ENCODE measurements at regions not wholly inside any gene's neighbourhood (a gene's known extent, or its start where the extent isn't known, plus 50 kb on each side); places are given as distances from the start of the nearest gene placed in this dataset.

GRCh38 chr7:131159961-131160361 is 167.7 kb upstream of the MKLN1 start:
- no peak for DNase-seq (ENCODE audit: low read depth in 4 of 4, low spot score in 1 of 4)

- no peak for DNase-seq (ENCODE audit: low read depth in 4 of 4, low spot score in 1 of 4)
Measured at GRCh38 chr7:131161103-131161502, 166.6 kb upstream of the MKLN1 start.

- DNase-seq (ENCODE audit: low read depth in 4 of 4, low spot score in 1 of 4): no peak
Measured at GRCh38 chr7:131164025-131164925, 163.4 kb upstream of the MKLN1 start.

- DNase-seq (ENCODE audit: low read depth in 4 of 4, low spot score in 1 of 4): no peak
Measured at GRCh38 chr7:131166066-131166465, 161.6 kb upstream of the MKLN1 start.

- DNase-seq (ENCODE audit: low read depth in 4 of 4, low spot score in 1 of 4): no peak
Measured at GRCh38 chr7:131170440-131171271, 157.0 kb upstream of the MKLN1 start.

DNA sequence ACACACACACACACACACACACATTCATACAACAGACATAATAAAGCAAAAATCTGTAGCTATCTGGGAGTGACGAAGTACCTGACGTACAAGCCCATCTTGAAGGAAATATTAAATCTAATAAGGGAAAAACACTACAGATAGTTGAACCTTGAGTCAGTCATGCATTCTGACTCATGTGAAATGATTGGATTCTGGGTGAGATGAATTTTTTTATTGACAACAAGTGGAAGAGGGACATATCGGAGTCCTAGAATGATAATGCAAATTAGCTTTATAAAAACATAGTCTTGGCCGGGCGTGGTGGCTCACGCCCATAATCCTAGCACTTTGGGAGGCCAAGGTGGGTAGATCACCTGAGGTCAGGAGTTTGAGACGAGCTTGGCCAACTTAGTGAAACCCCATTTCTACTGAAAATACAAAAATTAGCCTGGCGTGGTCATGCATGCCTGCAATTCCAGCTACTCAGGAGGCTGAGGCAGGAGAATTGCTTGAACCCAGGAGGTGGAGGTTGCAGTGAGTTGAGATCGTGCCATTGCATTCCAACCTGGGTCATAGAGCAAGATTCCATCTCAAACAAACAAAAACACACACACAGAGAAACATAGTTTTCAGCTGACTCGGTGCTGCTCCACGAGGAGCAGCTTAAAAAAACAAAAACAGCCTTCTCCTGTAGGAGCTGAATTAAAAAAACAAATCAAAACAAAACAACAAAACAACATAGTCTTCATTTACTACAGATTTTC is 154.4 kb upstream of the MKLN1 start:
- no peak for DNase-seq (ENCODE audit: low read depth in 4 of 4, low spot score in 1 of 4)

GRCh38 chr7:131174391-131174790 is 153.3 kb upstream of the MKLN1 start:
- DNase-seq (ENCODE audit: low read depth in 4 of 4, low spot score in 1 of 4): no peak

DNA sequence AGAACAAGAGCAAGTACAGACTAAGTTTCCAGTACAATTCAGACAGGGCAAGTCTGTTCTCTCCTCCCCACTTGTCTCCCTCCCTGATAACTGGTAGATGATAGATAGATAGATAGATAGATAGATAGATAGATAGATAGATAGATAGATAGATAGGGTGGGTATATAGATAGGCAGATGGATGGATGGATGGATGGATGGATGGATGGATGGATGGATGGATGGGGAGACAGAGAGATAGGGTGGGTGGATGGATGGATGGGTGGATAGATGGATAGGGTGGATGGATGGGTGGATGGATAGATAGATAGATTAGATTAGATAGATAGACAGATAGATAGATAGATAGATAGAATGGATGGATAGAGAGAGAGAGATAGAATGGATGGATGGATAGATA is 152.8 kb upstream of the MKLN1 start:
- no peak for DNase-seq (ENCODE audit: low read depth in 4 of 4, low spot score in 1 of 4)

- no peak for DNase-seq (ENCODE audit: low read depth in 4 of 4, low spot score in 1 of 4)
Measured at GRCh38 chr7:131182446-131183058, 145.1 kb upstream of the MKLN1 start.

DNA sequence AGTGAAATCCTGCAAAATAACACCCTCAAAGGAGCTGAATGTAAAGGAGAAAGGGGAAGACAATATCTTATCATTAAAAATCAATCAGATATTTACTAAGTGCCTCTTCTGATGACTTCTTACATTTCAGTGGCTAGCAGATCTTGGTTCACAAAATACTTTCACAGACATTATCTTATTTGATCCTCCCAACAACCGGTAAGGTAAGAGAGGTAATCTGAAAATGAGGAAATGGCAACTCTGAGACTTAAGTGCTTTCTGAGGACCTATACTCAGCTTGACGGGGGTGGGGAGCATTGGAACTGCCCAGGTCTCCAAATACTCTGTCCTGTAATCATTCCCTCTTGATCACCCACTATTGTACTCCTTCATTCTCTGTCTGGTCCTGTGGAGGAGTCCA is 144.6 kb upstream of the MKLN1 start:
- DNase-seq (ENCODE audit: low read depth in 4 of 4, low spot score in 1 of 4): no peak

- no peak for DNase-seq (ENCODE audit: low read depth in 4 of 4, low spot score in 1 of 4)
Measured at GRCh38 chr7:131183611-131184119, 144.0 kb upstream of the MKLN1 start.

DNA sequence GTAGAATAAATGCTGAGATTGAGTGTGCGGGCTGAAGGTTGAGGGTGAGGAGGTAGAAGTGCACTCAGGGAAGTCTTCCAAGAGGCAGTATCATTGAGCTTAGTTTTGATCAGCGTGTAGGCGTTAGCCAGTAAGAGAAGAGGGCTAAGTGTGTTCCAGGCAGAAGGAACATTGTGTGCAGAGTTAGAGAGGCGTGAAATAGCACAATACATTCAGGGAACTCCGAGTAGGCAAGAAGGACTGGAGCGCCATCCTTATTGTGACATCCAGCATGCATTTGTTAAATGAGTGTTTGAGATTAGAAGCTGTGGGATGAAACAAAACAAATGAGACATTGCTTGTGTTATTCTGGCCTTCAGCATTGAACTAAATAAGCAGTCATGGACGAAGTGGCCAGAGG is 140.9 kb upstream of the MKLN1 start:
- DNase-seq (ENCODE audit: low read depth in 4 of 4, low spot score in 1 of 4): no peak

DNA sequence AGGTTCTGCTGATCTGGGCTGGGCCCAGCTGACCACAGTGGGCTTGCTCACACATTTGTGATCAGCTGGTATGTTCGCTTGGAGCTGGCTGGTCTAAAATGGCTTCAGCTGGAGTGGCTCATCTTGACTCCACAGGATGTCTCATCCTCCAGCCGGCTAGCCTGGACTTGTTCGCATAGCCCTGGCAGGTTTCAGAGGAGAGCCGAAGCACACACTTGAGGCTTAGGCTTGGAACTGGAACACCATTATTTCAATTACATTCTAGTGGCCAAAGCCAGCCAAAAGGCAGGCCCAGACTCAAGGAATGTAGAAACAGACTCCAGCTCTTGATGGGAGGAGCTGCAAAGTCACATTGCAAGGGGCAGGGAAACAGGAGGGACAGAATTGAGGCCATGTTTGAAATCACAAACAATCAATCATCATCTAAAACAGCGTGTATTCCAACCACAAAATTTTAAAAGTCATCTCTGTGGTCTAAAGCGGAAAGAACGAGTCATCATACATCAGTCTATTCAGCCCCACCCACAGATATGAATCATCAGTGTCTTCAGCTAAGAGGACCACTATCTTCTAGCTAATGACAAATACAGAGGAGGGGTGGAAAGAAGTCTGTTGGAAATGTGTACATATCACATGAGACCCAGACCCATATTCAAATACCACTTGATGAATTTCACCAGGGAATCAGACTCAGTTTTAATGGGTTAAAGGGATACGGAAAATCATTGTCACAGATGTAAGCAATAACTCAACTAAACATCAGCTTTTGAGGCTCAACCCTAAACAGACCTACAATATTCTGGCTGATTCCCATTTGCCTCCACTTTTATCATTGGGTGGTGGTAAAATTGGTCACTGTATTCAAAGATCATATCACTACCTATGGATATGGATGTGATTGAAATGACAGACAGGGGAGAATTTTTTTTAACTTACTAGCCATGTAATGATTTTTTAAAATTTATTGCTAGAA is 139.0 kb upstream of the MKLN1 start:
- peak; percentile 19 to 32 (median 22) for DNase-seq (ENCODE audit: low read depth in 4 of 4, low spot score in 1 of 4)

DNA sequence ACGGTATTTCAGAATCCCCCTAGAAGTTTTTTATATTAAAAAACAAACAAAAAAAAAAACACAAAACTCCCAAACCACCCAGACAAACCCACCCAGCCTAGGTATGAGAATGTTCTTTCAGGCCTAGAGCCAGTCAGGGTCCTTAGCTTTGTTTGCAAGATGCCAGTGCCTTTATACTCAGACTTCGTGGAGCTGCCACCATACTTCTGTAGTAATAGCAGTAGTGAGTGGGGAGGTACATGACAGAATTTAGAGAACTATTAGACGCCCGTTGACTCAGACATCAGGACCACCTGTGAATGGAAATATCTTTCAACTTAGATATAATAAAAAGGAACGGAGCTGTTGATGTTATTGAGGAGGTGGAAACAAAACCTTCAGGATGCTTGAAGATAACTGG is 138.2 kb upstream of the MKLN1 start:
- no peak for DNase-seq (ENCODE audit: low read depth in 4 of 4, low spot score in 1 of 4)

GRCh38 chr7:131190146-131190545 is 137.5 kb upstream of the MKLN1 start:
- no peak for DNase-seq (ENCODE audit: low read depth in 4 of 4, low spot score in 1 of 4)

GRCh38 chr7:131190581-131190980 is 137.1 kb upstream of the MKLN1 start:
- no peak for DNase-seq (ENCODE audit: low read depth in 4 of 4, low spot score in 1 of 4)

- DNase-seq (ENCODE audit: low read depth in 4 of 4, low spot score in 1 of 4): no peak
Measured at GRCh38 chr7:131194070-131194865, 133.4 kb upstream of the MKLN1 start.

GRCh38 chr7:131196803-131197202 is 130.9 kb upstream of the MKLN1 start:
- DNase-seq (ENCODE audit: low read depth in 4 of 4, low spot score in 1 of 4): no peak
